ENCODE measurements at regions not wholly inside any gene's neighbourhood (a gene's known extent, or its start where the extent isn't known, plus 50 kb on each side); places are given as distances from the start of the nearest gene placed in this dataset.

DNA sequence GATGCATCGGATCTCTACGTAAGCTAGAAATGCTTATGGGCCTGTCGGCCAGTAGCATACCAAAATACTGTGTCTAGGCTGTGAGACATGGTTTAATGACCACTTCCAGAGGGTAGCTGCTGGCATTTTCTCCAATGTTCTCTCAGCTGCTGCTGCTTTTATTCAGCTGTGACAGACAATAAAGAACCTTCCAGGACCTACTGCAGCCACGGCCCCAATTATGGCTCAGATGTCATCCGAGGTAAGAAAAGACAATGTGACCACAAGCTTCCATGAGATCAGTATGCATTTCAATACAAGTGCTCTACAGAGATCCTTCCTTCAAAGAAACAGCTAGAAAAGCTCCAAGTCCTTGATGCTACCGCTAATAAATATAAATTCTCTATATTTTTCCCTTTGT lies 256.2 kb downstream of the SDHAF3 start:
- H3K4me3 ChIP-seq (ENCODE audit: low read depth in 1 of 3, low read length in 3 of 3): no peak overlapping the region
- WGBS: 81% methylated on average over 6 of the region's 6 CpGs
- H3K4me1 ChIP-seq (ENCODE audit: control insufficient read depth in 4 of 4, insufficient read depth in 4 of 4, low read length in 3 of 4): no peaks in the 10 kb centered on the region
- TF ChIP-seq HNF4G (IDR thresholded peaks at IDR 0.05): no peak
- TF ChIP-seq, protein P1, sequence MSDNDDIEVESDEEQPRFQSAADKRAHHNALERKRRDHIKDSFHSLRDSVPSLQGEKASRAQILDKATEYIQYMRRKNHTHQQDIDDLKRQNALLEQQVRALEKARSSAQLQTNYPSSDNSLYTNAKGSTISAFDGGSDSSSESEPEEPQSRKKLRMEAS (IDR thresholded peaks at IDR 0.05): no peak
- no peak for TF ChIP-seq FOXA2 (IDR thresholded peaks at IDR 0.05)
- no peak for TF ChIP-seq RXRA (IDR thresholded peaks at IDR 0.05)
- no peak for TF ChIP-seq GABPA (IDR thresholded peaks at IDR 0.05 in 1 of 2, conservative IDR thresholded peaks at IDR 0.05 in 1 of 2)
- no peak for TF ChIP-seq TAF1 (conservative IDR thresholded peaks at IDR 0.05)
- TF ChIP-seq FOXA1 (IDR thresholded peaks at IDR 0.05): no peak
- no peak for TF ChIP-seq EGR1 (IDR thresholded peaks at IDR 0.05; ENCODE audit: low read depth in 2 of 2)
- TF ChIP-seq, protein P2, sequence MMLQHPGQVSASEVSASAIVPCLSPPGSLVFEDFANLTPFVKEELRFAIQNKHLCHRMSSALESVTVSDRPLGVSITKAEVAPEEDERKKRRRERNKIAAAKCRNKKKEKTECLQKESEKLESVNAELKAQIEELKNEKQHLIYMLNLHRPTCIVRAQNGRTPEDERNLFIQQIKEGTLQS (IDR thresholded peaks at IDR 0.05): no peak
- no peak for TF ChIP-seq RAD21 (IDR thresholded peaks at IDR 0.05)
- no peak for TF ChIP-seq YY1 (IDR thresholded peaks at IDR 0.05)
- TF ChIP-seq, protein P3, sequence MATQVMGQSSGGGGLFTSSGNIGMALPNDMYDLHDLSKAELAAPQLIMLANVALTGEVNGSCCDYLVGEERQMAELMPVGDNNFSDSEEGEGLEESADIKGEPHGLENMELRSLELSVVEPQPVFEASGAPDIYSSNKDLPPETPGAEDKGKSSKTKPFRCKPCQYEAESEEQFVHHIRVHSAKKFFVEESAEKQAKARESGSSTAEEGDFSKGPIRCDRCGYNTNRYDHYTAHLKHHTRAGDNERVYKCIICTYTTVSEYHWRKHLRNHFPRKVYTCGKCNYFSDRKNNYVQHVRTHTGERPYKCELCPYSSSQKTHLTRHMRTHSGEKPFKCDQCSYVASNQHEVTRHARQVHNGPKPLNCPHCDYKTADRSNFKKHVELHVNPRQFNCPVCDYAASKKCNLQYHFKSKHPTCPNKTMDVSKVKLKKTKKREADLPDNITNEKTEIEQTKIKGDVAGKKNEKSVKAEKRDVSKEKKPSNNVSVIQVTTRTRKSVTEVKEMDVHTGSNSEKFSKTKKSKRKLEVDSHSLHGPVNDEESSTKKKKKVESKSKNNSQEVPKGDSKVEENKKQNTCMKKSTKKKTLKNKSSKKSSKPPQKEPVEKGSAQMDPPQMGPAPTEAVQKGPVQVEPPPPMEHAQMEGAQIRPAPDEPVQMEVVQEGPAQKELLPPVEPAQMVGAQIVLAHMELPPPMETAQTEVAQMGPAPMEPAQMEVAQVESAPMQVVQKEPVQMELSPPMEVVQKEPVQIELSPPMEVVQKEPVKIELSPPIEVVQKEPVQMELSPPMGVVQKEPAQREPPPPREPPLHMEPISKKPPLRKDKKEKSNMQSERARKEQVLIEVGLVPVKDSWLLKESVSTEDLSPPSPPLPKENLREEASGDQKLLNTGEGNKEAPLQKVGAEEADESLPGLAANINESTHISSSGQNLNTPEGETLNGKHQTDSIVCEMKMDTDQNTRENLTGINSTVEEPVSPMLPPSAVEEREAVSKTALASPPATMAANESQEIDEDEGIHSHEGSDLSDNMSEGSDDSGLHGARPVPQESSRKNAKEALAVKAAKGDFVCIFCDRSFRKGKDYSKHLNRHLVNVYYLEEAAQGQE (IDR thresholded peaks at IDR 0.05): no peak
- TF ChIP-seq NR2F2 (IDR thresholded peaks at IDR 0.05): no peak
- no peak for TF ChIP-seq HNF4A (conservative IDR thresholded peaks at IDR 0.05)
- TF ChIP-seq SP1 (IDR thresholded peaks at IDR 0.05): no peak
- TF ChIP-seq, protein P4, sequence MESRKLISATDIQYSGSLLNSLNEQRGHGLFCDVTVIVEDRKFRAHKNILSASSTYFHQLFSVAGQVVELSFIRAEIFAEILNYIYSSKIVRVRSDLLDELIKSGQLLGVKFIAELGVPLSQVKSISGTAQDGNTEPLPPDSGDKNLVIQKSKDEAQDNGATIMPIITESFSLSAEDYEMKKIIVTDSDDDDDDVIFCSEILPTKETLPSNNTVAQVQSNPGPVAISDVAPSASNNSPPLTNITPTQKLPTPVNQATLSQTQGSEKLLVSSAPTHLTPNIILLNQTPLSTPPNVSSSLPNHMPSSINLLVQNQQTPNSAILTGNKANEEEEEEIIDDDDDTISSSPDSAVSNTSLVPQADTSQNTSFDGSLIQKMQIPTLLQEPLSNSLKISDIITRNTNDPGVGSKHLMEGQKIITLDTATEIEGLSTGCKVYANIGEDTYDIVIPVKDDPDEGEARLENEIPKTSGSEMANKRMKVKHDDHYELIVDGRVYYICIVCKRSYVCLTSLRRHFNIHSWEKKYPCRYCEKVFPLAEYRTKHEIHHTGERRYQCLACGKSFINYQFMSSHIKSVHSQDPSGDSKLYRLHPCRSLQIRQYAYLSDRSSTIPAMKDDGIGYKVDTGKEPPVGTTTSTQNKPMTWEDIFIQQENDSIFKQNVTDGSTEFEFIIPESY (IDR thresholded peaks at IDR 0.05): no peak
- TF ChIP-seq, protein P5, sequence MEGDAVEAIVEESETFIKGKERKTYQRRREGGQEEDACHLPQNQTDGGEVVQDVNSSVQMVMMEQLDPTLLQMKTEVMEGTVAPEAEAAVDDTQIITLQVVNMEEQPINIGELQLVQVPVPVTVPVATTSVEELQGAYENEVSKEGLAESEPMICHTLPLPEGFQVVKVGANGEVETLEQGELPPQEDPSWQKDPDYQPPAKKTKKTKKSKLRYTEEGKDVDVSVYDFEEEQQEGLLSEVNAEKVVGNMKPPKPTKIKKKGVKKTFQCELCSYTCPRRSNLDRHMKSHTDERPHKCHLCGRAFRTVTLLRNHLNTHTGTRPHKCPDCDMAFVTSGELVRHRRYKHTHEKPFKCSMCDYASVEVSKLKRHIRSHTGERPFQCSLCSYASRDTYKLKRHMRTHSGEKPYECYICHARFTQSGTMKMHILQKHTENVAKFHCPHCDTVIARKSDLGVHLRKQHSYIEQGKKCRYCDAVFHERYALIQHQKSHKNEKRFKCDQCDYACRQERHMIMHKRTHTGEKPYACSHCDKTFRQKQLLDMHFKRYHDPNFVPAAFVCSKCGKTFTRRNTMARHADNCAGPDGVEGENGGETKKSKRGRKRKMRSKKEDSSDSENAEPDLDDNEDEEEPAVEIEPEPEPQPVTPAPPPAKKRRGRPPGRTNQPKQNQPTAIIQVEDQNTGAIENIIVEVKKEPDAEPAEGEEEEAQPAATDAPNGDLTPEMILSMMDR (IDR thresholded peaks at IDR 0.05; ENCODE audit: low read depth, low read length, missing input control): no peak
- TF ChIP-seq JUND (IDR thresholded peaks at IDR 0.05): no peak
- H3K9ac ChIP-seq (ENCODE audit: low read depth in 1 of 2, low read length in 2 of 2): no peak overlapping the region
- no peak for DNase-seq (ENCODE audit: low spot score)
- no peak overlapping the region for H3K27ac ChIP-seq (ENCODE audit: low read depth in 1 of 2, low read length in 2 of 2)
- H3K36me3 ChIP-seq (ENCODE audit: control insufficient read depth in 4 of 4, insufficient read depth in 3 of 4, low read depth in 1 of 4, low read length in 3 of 4): no peaks in the 10 kb centered on the region
- H3K27me3 ChIP-seq (ENCODE audit: control insufficient read depth in 4 of 4, insufficient read depth in 4 of 4, low read length in 3 of 4): no peaks in the 10 kb centered on the region
- no peaks in the 10 kb centered on the region for H3K9me3 ChIP-seq (ENCODE audit: control insufficient read depth in 4 of 4, low read length in 3 of 4)

All from liver (tissue), 8 donors.